GM13977 (cell line): ENCODE measurements at regions not wholly inside any gene's neighbourhood (a gene's known extent, or its start where the extent isn't known, plus 50 kb on each side); places are given as distances from the start of the nearest gene placed in this dataset.

Experiments
- DNase-seq: peaks from one replicate; pipeline ENCODE4 v3.0.0; 2012; ENCODE audit warnings: low spot score
- in situ Hi-C: fragments of 300-500 bp; cut with MboI; formaldehyde crosslinking; loops from one replicate; pipeline ENCODE4 v1.12.0; 2022; ENCODE audit warnings: low sequenced_read_pairs, low pct_unique_long_range_greater_than_20kb, mixed read lengths, inconsistent platforms; ENCODE audit not compliant: unreplicated experiment
- TF ChIP-seq, protein P1 (sequence below): IDR thresholded peaks from 2 replicates; pipeline ENCODE4 v1.5.1; 2012; ENCODE audit warnings: mild to moderate bottlenecking, control low read depth; ENCODE audit not compliant: insufficient read depth; ENCODE audit errors: extremely low read depth, missing control alignments

DNA sequence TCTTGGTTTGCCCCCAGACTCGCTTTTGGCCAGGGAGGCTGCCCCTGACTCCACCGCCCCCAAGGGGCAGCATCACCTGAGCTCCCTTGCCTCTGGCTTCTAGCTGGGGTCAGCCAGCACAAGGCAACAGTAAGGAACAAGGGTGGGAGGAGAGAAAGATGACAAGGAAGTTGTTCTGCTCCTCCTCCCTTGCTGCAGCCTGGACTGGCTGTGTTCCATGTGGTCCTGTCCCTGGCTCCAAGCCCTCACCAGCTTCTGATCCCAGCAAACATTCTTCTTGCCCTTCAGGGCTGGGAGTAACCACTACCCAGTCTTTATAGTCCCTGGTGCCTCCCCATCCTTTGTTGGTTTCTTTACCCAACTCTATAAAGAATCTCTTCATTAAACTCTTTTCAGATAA is 100.3 kb upstream of the SPIN1 start:
- TF ChIP-seq, protein P1, sequence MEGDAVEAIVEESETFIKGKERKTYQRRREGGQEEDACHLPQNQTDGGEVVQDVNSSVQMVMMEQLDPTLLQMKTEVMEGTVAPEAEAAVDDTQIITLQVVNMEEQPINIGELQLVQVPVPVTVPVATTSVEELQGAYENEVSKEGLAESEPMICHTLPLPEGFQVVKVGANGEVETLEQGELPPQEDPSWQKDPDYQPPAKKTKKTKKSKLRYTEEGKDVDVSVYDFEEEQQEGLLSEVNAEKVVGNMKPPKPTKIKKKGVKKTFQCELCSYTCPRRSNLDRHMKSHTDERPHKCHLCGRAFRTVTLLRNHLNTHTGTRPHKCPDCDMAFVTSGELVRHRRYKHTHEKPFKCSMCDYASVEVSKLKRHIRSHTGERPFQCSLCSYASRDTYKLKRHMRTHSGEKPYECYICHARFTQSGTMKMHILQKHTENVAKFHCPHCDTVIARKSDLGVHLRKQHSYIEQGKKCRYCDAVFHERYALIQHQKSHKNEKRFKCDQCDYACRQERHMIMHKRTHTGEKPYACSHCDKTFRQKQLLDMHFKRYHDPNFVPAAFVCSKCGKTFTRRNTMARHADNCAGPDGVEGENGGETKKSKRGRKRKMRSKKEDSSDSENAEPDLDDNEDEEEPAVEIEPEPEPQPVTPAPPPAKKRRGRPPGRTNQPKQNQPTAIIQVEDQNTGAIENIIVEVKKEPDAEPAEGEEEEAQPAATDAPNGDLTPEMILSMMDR = no peak
- in situ Hi-C loops = no loop called here
- no peak for DNase-seq

- in situ Hi-C loops = no loop called here
- no peak for DNase-seq
- TF ChIP-seq, protein P1 = no peak
These were observed 107.3 kb upstream of the SPIN1 start for GRCh38 chr9:88280816-88281382.

- TF ChIP-seq, protein P1 = no peak
- in situ Hi-C loops = no loop called here
These were observed 110.2 kb upstream of the SPIN1 start for GRCh38 chr9:88278036-88278435.

GRCh38 chr9:88274078-88274477 is 114.2 kb upstream of the SPIN1 start:
- no peak for DNase-seq
- in situ Hi-C loops = no loop called here
- TF ChIP-seq, protein P1 = no peak

More at GRCh38 chr9:88278036-88278435, 110.2 kb upstream of the SPIN1 start:
- DNase-seq = no peak

DNA sequence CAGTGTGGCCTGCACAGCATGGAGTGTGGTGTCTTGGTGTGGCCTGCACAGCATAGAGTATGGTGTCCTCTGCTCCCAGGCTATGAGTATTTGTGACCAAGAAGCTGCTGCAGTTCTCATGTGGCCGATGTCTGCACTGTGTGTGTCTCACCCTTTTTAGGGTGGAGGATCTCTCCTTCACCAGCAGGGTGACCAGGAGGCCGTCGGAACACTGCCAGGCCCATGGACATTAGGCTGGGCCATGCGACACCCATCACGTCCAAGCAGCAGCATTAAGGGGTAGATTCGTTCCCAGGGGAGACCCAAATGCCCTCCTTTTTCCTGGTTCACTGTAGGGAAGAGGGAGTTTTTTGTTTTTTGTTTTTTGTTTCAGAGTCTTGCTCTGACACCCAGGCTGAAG is 115.3 kb upstream of the SPIN1 start:
- TF ChIP-seq, protein P1 = no peak
- in situ Hi-C loops = no loop called here
- DNase-seq = no peak

- in situ Hi-C loops = no loop called here
- TF ChIP-seq, protein P1 = no peak
- DNase-seq = no peak
These were observed 117.8 kb upstream of the SPIN1 start for GRCh38 chr9:88270413-88270812.
